ENCODE measurements at regions not wholly inside any gene's neighbourhood (a gene's known extent, or its start where the extent isn't known, plus 50 kb on each side); places are given as distances from the start of the nearest gene placed in this dataset.

DNA sequence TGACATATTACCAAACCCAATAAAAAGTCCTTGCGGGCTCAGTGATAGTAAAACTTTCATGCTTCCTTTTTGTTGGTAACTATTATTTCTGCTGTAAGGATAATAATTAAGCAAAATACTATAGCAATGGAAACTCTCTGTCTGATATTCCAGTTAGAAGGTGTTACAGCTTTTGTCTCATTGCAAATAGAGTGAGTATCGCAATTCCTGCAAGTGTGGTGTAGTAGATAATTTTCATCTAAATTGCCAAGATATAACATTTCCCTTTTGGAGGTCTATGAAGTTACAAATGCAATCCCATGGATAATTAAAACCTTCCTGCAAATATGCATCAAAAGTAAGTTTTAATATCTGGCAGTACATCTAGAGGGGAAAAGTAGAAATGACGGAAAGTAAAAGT is 88.7 kb upstream of the CD93 start:
- TF ChIP-seq, protein P1, sequence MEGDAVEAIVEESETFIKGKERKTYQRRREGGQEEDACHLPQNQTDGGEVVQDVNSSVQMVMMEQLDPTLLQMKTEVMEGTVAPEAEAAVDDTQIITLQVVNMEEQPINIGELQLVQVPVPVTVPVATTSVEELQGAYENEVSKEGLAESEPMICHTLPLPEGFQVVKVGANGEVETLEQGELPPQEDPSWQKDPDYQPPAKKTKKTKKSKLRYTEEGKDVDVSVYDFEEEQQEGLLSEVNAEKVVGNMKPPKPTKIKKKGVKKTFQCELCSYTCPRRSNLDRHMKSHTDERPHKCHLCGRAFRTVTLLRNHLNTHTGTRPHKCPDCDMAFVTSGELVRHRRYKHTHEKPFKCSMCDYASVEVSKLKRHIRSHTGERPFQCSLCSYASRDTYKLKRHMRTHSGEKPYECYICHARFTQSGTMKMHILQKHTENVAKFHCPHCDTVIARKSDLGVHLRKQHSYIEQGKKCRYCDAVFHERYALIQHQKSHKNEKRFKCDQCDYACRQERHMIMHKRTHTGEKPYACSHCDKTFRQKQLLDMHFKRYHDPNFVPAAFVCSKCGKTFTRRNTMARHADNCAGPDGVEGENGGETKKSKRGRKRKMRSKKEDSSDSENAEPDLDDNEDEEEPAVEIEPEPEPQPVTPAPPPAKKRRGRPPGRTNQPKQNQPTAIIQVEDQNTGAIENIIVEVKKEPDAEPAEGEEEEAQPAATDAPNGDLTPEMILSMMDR (IDR thresholded peaks at IDR 0.05; ENCODE audit: low read depth, low read length) = no peak
- H3K4me3 ChIP-seq = no peak overlapping the region

DNA sequence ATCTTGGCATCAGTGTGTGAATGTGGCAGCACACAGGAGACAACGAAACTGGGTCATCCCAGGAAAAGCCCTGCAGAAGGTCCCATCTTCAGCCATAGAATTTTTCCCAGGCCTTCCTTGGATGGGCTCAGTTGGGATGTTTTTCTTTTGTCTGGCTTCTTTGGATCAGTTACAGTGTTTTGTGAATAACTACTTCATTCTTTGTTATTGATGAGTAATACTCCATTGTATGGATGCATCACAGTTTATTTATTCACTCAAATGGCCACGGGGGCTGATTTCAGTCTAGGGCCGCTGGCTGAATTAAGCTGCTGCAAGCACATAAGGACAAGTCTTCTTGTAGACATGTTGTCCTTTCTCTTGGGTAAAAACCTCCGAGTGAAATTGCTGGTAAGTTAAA is 81.3 kb upstream of the CD93 start:
- H3K36me3 ChIP-seq = no peaks in the 10 kb centered on the region
- H3K27ac ChIP-seq = no peak overlapping the region
- H3K4me3 ChIP-seq = no peak overlapping the region
- DNase-seq (ENCODE audit: low read depth in 1 of 2, low spot score in 1 of 2) = no peak
- H3K9me3 ChIP-seq (ENCODE audit: low read depth) = no peaks in the 10 kb centered on the region
- H3K4me1 ChIP-seq (ENCODE audit: low read depth) = no peaks in the 10 kb centered on the region
- H3K27me3 ChIP-seq = peaks cover 5% of the 10 kb centered on the region
- TF ChIP-seq, protein P1 (IDR thresholded peaks at IDR 0.05; ENCODE audit: low read depth, low read length) = no peak

More for the DNA sequence above, 88.7 kb upstream of the CD93 start:
- no peaks in the 10 kb centered on the region for H3K36me3 ChIP-seq
- H3K27me3 ChIP-seq = peaks cover 5% of the 10 kb centered on the region
- H3K27ac ChIP-seq = no peak overlapping the region
- DNase-seq (ENCODE audit: low read depth in 1 of 2, low spot score in 1 of 2) = no peak
- H3K4me1 ChIP-seq (ENCODE audit: low read depth) = no peaks in the 10 kb centered on the region
- H3K9me3 ChIP-seq (ENCODE audit: low read depth) = no peaks in the 10 kb centered on the region

DNA sequence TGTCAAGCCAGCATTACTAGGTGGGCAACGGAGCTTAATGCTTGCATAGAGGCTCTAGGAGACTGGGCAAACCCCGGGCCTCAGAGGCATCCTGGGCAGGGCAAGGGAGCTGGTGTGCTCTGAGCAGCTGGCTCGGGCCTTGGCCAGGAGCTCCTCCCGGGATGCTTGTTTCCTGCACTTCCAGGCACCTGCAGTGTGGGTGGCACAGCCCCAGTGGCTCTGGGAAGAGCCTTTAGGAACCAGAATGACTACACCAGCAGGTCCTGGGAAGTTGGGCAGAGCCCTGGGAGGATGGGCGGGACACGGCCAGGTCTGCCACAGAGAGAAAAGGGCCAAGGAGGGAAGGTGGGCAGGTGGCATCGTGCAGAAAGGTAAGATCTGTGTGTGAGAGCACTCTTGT is 80.4 kb upstream of the CD93 start:
- Histone ChIP-seq H3K4me3 (no peak overlapping the region), H3K27ac (no peak overlapping the region), H3K4me1 (ENCODE audit: low read depth) (no peaks in the 10 kb centered on the region), H3K27me3 (peaks cover 5% of the 10 kb centered on the region), H3K36me3 (no peaks in the 10 kb centered on the region), H3K9me3 (ENCODE audit: low read depth) (no peaks in the 10 kb centered on the region)
- no peak for DNase-seq (ENCODE audit: low read depth in 1 of 2, low spot score in 1 of 2)
- TF ChIP-seq, protein P1 (IDR thresholded peaks at IDR 0.05; ENCODE audit: low read depth, low read length) = no peak

DNA sequence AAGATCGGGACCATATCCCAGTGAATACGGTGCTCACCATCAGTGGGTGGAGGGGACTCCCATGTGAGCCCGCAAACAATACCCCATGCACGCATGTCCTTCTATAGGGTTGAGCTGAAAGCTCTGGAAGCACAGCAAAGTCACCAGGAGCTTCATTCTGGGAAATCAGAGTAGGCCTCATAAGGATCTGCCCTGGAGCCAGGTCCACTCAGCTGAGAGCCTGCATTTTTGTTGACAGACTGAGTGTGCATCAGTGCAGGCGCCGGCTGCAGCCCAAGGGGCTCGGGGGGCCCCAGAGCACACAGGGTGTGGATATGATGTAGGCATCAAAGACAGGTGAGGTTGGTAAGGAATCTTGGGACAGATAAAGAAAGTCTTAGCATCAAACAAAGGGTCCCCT is 79.8 kb upstream of the CD93 start:
- no peaks in the 10 kb centered on the region for H3K4me1 ChIP-seq (ENCODE audit: low read depth)
- H3K27me3 ChIP-seq = peaks cover 5% of the 10 kb centered on the region
- H3K27ac ChIP-seq = no peak overlapping the region
- H3K9me3 ChIP-seq (ENCODE audit: low read depth) = no peaks in the 10 kb centered on the region
- TF ChIP-seq, protein P1 (IDR thresholded peaks at IDR 0.05; ENCODE audit: low read depth, low read length) = no peak
- no peak for DNase-seq (ENCODE audit: low read depth in 1 of 2, low spot score in 1 of 2)
- no peak overlapping the region for H3K4me3 ChIP-seq
- no peaks in the 10 kb centered on the region for H3K36me3 ChIP-seq

DNA sequence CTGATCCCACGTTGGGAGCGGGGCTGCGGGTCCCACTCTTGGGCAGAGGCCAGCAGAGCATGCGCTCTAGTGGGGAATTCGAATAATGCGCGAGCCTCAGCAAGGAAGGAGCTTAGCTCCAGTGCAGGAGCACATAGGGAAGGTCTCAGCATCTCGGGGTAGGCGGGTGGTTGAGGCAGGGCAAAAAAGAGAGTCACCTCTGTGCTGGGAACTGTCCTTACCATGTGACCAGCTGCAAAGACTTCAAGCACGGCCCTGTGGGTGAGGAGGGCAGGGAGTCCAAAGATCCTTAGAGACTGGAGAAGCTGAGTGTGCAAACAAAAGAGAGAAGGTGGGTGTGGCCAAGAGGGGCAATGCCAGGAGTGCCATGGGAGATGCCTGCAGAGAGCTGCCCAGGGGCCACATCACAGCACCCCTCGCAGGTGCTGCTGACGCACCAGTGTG is 79.2 kb upstream of the CD93 start:
- TF ChIP-seq, protein P1 (IDR thresholded peaks at IDR 0.05; ENCODE audit: low read depth, low read length) = peak; percentile 10
- DNase-seq (ENCODE audit: low read depth in 1 of 2, low spot score in 1 of 2) = peak in 1 of 2 donors; percentile 38
- no peak overlapping the region for H3K27ac ChIP-seq
- no peaks in the 10 kb centered on the region for H3K36me3 ChIP-seq
- H3K27me3 ChIP-seq = no peaks in the 10 kb centered on the region
- H3K4me1 ChIP-seq (ENCODE audit: low read depth) = no peaks in the 10 kb centered on the region
- H3K9me3 ChIP-seq (ENCODE audit: low read depth) = no peaks in the 10 kb centered on the region
- no peak overlapping the region for H3K4me3 ChIP-seq

DNA sequence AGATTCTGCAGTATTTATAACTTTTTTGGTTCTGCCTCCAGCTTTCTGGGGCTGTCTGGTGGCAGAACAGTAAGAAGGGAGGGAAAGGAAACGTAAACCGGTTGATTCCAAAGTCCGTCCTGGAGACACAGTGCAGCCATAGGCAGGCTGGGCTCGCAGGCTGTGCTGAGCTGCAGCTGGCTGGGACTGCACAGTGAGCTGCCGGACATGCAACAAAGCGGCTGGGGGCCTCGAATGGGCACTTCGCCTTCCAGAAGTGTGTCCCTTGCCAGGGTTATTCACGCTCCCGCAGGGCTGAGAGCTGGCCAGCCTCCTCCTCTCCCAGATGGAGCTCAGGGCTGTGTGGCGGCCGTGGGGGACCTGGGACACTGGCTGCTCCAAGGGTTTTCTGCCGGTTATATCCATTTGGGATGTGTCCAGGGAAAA is 78.1 kb upstream of the CD93 start:
- Histone ChIP-seq H3K9me3 (ENCODE audit: low read depth) (no peaks in the 10 kb centered on the region), H3K27ac (no peak overlapping the region)

More for the DNA sequence above, 78.1 kb upstream of the CD93 start:
- no peak for DNase-seq (ENCODE audit: low read depth in 1 of 2, low spot score in 1 of 2)
- Histone ChIP-seq H3K27me3 (no peaks in the 10 kb centered on the region), H3K36me3 (no peaks in the 10 kb centered on the region), H3K4me3 (no peak overlapping the region), H3K4me1 (ENCODE audit: low read depth) (no peaks in the 10 kb centered on the region)
- TF ChIP-seq, protein P1 (IDR thresholded peaks at IDR 0.05; ENCODE audit: low read depth, low read length) = no peak
